NOMO-1 (cell line): ENCODE measurements at regions not wholly inside any gene's neighbourhood (a gene's known extent, or its start where the extent isn't known, plus 50 kb on each side); places are given as distances from the start of the nearest gene placed in this dataset.
A peak's percentile ranks its signal among the peaks of the same experiment; 100 is the strongest.

ENCODE experiments used
- DNase-seq, 2 experiments: peaks; one replicate each; lab custom pipeline; 2025; ENCODE audit not compliant: unreplicated experiment in 2 of 2; lab: John Stamatoyannopoulos, UW

DNA sequence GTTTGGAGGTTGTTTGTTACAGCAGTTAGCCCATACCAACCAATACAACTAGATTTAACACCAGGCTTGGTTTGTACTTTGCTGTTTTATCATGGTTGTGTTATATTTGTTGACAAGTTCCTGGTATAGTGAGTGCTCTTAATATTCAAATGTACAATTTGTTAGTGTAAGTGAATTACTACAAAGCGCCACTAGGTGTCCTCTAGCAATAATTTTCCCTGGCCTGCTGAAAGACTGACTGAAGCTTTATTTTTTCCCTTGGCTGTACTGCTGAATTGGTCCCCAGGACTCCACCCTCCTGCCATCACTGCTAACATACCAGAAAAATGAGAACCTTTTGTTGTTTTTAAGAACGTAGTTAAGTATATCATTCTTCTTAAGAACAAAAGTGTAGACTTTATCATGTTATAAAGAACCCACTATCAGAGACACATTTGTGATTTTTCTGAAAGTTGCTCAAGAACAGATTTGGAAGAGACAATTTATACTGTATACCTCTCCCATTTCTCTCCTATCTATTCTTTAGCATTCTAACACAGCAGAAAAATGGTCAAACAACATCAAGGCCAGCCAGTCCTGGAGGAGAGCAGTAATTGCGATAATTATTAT lies 75.3 kb upstream of the FAR2 start:
- peak; percentile 63 to 72 for DNase-seq

DNA sequence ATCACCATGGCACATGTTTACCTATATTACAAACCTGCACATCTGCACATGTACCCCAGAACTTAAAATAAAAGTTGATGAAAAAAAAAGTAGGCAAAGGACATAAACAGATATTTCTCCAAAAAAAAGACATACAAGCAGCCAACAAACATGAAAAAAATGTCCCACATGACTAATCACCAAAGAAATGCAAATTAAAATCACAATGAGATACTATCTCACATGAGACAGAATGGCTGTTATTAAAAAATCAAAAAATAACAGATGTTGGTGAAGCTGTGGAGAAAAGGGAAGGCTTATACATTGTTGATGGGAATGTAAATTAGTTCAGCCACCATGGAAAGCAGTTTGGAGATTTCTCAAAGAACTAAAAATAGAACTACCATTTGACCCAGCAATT lies 68.0 kb upstream of the FAR2 start:
- DNase-seq, result no peak

DNA sequence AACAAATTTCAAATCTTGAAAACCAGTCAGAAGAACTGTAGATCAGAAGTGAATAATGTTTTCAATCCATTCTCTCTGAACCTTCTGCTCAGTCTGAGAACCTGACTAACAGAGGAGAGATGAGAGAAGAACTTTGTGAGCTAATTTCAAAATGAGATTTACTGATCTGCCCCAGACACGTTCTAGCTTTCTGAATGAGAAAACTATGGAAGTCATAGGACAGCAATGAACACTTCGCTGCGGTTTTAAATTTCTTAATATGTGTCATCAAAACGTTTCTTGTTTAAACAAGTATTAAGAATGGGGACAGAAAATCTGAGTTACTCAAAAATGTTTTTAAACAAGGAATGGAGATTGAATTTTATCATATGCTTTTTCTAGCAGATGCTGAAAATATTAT lies 66.6 kb upstream of the FAR2 start:
- DNase-seq, result no peak

DNA sequence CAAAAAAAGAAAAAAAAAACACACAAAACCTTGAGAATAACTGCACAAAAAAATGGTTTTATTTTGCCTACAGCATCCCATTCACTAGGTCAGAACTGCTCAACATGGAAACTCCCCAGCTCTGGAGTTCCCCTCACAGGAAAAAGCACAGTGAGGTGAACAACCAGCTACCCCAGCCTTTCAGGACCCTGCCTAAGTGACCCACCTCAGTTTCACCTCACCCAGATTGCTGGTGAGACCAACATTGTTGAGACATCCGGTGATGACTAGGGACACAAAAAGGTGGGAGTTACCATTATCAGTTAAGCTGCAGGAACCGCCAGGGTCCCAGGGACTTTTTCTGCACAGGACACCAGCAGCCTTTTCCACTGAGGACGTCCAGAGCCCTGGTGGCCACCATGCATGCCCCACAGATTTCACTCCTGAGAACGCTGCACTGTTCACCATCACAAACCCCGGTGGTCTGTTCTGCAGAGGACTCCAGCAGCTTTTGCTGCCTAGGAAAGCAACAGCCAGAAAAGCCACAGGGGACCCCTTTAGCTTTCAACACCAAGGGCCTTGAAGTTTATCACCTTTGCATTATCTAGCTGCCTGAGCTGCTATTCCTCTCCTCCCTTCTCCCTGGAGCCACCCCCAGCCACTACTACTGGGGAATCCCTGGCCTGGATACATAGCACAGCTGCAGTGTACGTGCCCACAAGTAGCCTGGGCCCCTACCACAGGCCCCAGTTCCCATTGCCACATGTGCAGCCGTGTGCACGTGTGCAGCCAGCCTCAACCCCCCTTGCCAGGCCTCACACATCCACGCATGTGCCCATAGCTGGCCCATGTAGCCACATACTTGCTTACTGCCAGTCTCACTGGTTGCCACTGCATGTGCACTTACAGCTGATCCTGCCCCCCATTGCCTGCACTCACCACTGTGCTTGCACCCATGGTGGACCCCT lies 62.5 kb upstream of the FAR2 start:
- DNase-seq, result no peak

DNA sequence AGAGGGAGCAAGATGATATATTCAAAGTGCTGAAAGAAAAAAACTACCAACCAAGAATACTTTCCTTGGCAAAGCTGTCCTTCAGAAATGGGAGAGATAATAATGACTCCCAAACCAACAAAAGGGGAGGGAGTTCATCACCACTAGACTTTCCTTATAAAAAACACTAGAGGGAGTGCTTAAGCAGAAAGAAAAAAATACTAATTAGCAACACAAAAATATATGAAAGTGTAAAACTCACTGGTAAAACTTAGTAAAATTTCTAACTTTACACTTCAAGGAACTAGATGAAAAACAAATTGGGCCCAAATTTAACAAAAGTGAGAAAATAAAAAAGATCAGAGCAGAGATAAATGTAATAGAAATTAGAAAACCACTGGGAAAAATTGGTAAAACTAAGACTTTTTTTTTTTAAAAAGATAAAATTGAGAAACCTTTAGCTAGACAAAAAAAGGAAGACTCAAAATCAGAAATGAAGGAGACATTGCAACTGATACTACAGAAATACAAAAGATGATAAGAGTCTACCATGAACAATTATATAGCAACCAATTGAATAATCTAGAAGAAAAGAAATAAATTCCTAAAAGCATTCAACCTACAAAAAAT lies 60.4 kb upstream of the FAR2 start:
- DNase-seq, result peak; percentile 38 to 61
